HepG2 (cell line): ENCODE measurements at regions not wholly inside any gene's neighbourhood (a gene's known extent, or its start where the extent isn't known, plus 50 kb on each side); places are given as distances from the start of the nearest gene placed in this dataset.

ENCODE experiments used
- ELF3 ChIP-seq: IDR thresholded peaks from 2 replicates; pipeline ENCODE4 v1.6.1; 2016; ENCODE audit warnings: missing genetic modification reagents, missing compliant biosample characterization
- EP300 ChIP-seq, 3 experiments: sonication (generic) in 1 of 3; formaldehyde crosslinking in 1 of 3; IDR thresholded peaks; 2 replicates each; pipeline versions ENCODE4 v1.5.1 to v1.6.1; 2011 to 2020; ENCODE audit warnings: low read depth in 2 of 3, low read length in 2 of 3, borderline replicate concordance in 1 of 3, improper control_type of control experiment in 1 of 3, mild to moderate bottlenecking in 1 of 3, missing genetic modification reagents in 1 of 3, moderate library complexity in 1 of 3
- FOXA1 ChIP-seq, 2 experiments: fragments of 450-650 bp in 1 of 2; sonication (generic) in 1 of 2; formaldehyde crosslinking in 1 of 2; IDR thresholded peaks; 2 replicates each; pipeline versions ENCODE4 v1.4.0 to v1.6.1; 2016 to 2020; ENCODE audit warnings: missing genetic modification reagents in 1 of 2
- GATA4 ChIP-seq: sonication (generic); IDR thresholded peaks from 2 replicates; pipeline ENCODE4 v1.6.1; 2016; ENCODE audit warnings: antibody characterized with exemption, low read depth, borderline replicate concordance
- GMEB1 ChIP-seq: sonication (generic); formaldehyde crosslinking; IDR thresholded peaks from 2 replicates; pipeline ENCODE4 v1.5.1; 2020; ENCODE audit warnings: missing genetic modification reagents, mild to moderate bottlenecking, borderline replicate concordance
- HOXA9 ChIP-seq: sonication (generic); formaldehyde crosslinking; IDR thresholded peaks from 2 replicates; pipeline ENCODE4 v1.8.1; 2022; ENCODE audit warnings: missing genetic modification reagents, mild to moderate bottlenecking, moderate library complexity, borderline replicate concordance
- KAT2B ChIP-seq: fragments of 150-350 bp; IDR thresholded peaks from 2 replicates; pipeline ENCODE4 v1.6.1; 2014; ENCODE audit warnings: low read depth, low read length, borderline replicate concordance
- LCORL ChIP-seq, 2 experiments: fragments of 450-650 bp in 1 of 2; sonication (generic) in 1 of 2; formaldehyde crosslinking in 1 of 2; IDR thresholded peaks; 2 replicates each; pipeline versions ENCODE4 v1.5.0 to v1.6.1; 2017 to 2020; ENCODE audit warnings: antibody characterized with exemption in 1 of 2, missing genetic modification reagents in 1 of 2
- MLX ChIP-seq: IDR thresholded peaks from 2 replicates; pipeline ENCODE4 v1.6.1; 2016
- PAX8 ChIP-seq: sonication (generic); formaldehyde crosslinking; IDR thresholded peaks from 2 replicates; pipeline ENCODE4 v1.8.0; 2022; ENCODE audit warnings: mild to moderate bottlenecking, missing genetic modification reagents, borderline replicate concordance
- STAG1 ChIP-seq: sonication (generic); formaldehyde crosslinking; IDR thresholded peaks from 2 replicates; pipeline ENCODE4 v1.4.0; 2020; ENCODE audit warnings: missing genetic modification reagents
- ZNF264 ChIP-seq: sonication (generic); formaldehyde crosslinking; IDR thresholded peaks from 2 replicates; pipeline ENCODE4 v1.4.0; 2020; ENCODE audit warnings: missing genetic modification reagents
- ZNF460 ChIP-seq: sonication (generic); formaldehyde crosslinking; IDR thresholded peaks from 2 replicates; pipeline ENCODE4 v1.5.1; 2020; ENCODE audit warnings: missing genetic modification reagents, mild to moderate bottlenecking, borderline replicate concordance
- ZNF510 ChIP-seq: sonication (generic); formaldehyde crosslinking; IDR thresholded peaks from 2 replicates; pipeline ENCODE4 v1.4.0; 2020; ENCODE audit warnings: low read depth, mild to moderate bottlenecking, missing genetic modification reagents
- ZNF609 ChIP-seq: sonication (generic); formaldehyde crosslinking; IDR thresholded peaks from 2 replicates; pipeline ENCODE4 v1.4.0; 2020; ENCODE audit warnings: mild to moderate bottlenecking, missing genetic modification reagents, borderline replicate concordance
- ZNF839 ChIP-seq: sonication (generic); formaldehyde crosslinking; IDR thresholded peaks from 2 replicates; pipeline ENCODE4 v1.4.0; 2020; ENCODE audit warnings: missing genetic modification reagents, mild to moderate bottlenecking, borderline replicate concordance
- TF ChIP-seq, protein P1 (sequence below): sonication (generic); formaldehyde crosslinking; IDR thresholded peaks from 2 replicates; pipeline ENCODE4 v1.5.0; 2020; ENCODE audit warnings: missing genetic modification reagents
- TF ChIP-seq, protein P2 (sequence below): sonication (generic); formaldehyde crosslinking; IDR thresholded peaks from 2 replicates; pipeline ENCODE4 v1.8.0; 2022; ENCODE audit warnings: mild to moderate bottlenecking, missing genetic modification reagents, moderate library complexity

- TF ChIP-seq EP300 (IDR thresholded peaks at IDR 0.05; ENCODE audit: low read depth in 2 of 2, low read length in 2 of 2) (peak in 1 of 2 experiments; percentile 94; a peak in 2 of 4 replicates), EP300 (CRISPR knock-in tag; IDR thresholded peaks at IDR 0.05; ENCODE audit: borderline replicate concordance) (peak; percentile 76; the same call in 1 of the 2 replicates), STAG1 (CRISPR knock-in tag) (peak; percentile 30; the same call in 1 of the 2 replicates), LCORL (IDR thresholded peaks at IDR 0.05) (no peak), LCORL (CRISPR knock-in tag; IDR thresholded peaks at IDR 0.05) (peak; percentile 63; the same call in 1 of the 2 replicates), GMEB1 (CRISPR knock-in tag) (no peak), ZNF839 (CRISPR knock-in tag) (no peak), ZNF609 (peak; percentile 95), GATA4 (peak; percentile 85; the same call in 1 of the 2 replicates), KAT2B (no peak), HOXA9 (CRISPR knock-in tag) (no peak; the same call in 1 of the 2 replicates), FOXA1 (IDR thresholded peaks at IDR 0.05) (no peak), FOXA1 (CRISPR knock-in tag; IDR thresholded peaks at IDR 0.05) (peak; percentile 38; the same call in 1 of the 2 replicates), ELF3 (peak; percentile 57), ZNF264 (CRISPR knock-in tag) (peak; percentile 52; the same call in 1 of the 2 replicates), MLX (CRISPR knock-in tag) (peak; percentile 54; the same call in 1 of the 2 replicates), PAX8 (CRISPR knock-in tag) (no peak), ZNF460 (CRISPR knock-in tag) (no peak), ZNF510 (peak; percentile 61; the same call in 1 of the 2 replicates)
- TF ChIP-seq, protein P1, sequence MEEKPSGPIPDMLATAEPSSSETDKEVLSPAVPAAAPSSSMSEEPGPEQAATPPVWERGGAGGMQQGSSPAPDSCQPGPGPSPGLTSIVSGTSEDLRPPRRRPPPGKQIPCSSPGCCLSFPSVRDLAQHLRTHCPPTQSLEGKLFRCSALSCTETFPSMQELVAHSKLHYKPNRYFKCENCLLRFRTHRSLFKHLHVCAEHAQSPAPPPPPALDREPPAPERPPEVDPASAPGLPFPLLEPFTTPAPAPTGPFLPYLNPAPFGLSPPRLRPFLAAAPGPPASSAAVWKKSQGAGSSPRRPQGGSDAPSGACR = no peak
- TF ChIP-seq, protein P2, sequence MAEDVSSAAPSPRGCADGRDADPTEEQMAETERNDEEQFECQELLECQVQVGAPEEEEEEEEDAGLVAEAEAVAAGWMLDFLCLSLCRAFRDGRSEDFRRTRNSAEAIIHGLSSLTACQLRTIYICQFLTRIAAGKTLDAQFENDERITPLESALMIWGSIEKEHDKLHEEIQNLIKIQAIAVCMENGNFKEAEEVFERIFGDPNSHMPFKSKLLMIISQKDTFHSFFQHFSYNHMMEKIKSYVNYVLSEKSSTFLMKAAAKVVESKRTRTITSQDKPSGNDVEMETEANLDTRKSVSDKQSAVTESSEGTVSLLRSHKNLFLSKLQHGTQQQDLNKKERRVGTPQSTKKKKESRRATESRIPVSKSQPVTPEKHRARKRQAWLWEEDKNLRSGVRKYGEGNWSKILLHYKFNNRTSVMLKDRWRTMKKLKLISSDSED (CRISPR knock-in tag) = no peak
Measured at GRCh38 chr5:74500110-74500917, 140.2 kb downstream of the ENC1 start (continued).
